DND-41 (cell line): ENCODE measurements at regions not wholly inside any gene's neighbourhood (a gene's known extent, or its start where the extent isn't known, plus 50 kb on each side); places are given as distances from the start of the nearest gene placed in this dataset.

ENCODE experiments used
- EZH2 ChIP-seq: IDR thresholded peaks from 3 replicates; pipeline ENCODE4 v1.6.1; 2012; ENCODE audit warnings: borderline replicate concordance, low read depth, mild to moderate bottlenecking, moderate library complexity, low read length, inconsistent platforms; ENCODE audit not compliant: severe bottlenecking
- TF ChIP-seq, protein P1 (sequence below): IDR thresholded peaks from 2 replicates; pipeline ENCODE4 v1.5.1; 2012; ENCODE audit warnings: borderline replicate concordance, low read length, moderate library complexity, mild to moderate bottlenecking; ENCODE audit not compliant: poor library complexity, severe bottlenecking; ENCODE audit errors: extremely low read depth

DNA sequence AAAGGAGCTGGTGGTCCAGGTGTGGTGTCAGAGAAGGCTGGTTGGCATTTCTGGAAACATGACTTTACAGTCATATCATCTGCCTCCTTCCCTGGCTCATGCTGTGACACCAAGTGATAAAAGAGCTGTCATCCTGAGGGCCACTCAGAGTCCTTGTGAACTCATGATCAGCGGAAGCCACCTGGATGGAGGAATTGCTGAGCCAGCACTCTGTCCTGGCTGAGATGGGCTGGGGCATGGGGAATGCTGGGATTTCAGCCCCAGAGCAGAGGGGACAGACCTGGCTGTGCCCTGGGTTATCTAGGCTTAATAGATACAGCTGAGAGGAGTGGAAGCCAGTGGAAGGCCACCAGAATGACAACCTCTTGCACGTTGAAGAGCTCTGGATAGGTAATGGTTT is 214.3 kb downstream of the DHX35 start:
- TF ChIP-seq, protein P1, sequence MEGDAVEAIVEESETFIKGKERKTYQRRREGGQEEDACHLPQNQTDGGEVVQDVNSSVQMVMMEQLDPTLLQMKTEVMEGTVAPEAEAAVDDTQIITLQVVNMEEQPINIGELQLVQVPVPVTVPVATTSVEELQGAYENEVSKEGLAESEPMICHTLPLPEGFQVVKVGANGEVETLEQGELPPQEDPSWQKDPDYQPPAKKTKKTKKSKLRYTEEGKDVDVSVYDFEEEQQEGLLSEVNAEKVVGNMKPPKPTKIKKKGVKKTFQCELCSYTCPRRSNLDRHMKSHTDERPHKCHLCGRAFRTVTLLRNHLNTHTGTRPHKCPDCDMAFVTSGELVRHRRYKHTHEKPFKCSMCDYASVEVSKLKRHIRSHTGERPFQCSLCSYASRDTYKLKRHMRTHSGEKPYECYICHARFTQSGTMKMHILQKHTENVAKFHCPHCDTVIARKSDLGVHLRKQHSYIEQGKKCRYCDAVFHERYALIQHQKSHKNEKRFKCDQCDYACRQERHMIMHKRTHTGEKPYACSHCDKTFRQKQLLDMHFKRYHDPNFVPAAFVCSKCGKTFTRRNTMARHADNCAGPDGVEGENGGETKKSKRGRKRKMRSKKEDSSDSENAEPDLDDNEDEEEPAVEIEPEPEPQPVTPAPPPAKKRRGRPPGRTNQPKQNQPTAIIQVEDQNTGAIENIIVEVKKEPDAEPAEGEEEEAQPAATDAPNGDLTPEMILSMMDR, result no peak
- TF ChIP-seq EZH2, result no peak
